ENCODE measurements at regions not wholly inside any gene's neighbourhood (a gene's known extent, or its start where the extent isn't known, plus 50 kb on each side); places are given as distances from the start of the nearest gene placed in this dataset.

DNA sequence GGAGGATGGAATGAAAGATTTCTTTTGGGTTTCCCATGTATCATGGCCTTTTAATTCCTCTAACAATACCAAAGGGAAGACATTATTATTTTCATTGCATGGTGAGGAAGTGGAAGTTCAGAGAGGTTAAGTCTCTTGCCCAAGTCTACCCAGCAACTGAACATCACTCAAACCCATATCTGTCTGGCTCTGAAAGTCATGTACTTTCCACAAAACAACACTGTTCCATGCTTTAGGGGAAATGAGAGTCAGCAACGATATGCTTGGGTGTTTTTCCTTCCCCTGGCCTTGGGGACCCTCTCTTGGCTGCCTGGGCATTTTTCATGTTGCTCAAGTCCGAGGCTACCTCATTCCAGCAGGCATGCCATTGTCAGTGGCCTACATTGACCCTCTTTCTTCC, 118.8 kb downstream of the ADTRP start:
- no peaks in the 10 kb centered on the region for H3K9me3 ChIP-seq (replicated peaks in 1 of 3)
- TF ChIP-seq POLR2A (IDR thresholded peaks at IDR 0.05): no peak
- TF ChIP-seq, protein P1, sequence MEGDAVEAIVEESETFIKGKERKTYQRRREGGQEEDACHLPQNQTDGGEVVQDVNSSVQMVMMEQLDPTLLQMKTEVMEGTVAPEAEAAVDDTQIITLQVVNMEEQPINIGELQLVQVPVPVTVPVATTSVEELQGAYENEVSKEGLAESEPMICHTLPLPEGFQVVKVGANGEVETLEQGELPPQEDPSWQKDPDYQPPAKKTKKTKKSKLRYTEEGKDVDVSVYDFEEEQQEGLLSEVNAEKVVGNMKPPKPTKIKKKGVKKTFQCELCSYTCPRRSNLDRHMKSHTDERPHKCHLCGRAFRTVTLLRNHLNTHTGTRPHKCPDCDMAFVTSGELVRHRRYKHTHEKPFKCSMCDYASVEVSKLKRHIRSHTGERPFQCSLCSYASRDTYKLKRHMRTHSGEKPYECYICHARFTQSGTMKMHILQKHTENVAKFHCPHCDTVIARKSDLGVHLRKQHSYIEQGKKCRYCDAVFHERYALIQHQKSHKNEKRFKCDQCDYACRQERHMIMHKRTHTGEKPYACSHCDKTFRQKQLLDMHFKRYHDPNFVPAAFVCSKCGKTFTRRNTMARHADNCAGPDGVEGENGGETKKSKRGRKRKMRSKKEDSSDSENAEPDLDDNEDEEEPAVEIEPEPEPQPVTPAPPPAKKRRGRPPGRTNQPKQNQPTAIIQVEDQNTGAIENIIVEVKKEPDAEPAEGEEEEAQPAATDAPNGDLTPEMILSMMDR (IDR thresholded peaks at IDR 0.05): no peak
- H3K36me3 ChIP-seq (replicated peaks in 1 of 2): no peaks in the 10 kb centered on the region
- no peak for DNase-seq
- H3K27me3 ChIP-seq: no peaks in the 10 kb centered on the region
- WGBS, 4 donors: 48 to 59% (median 52%) methylated on average over 2 of the region's 2 CpGs
- H3K4me3 ChIP-seq: no peak overlapping the region
- intact Hi-C loops (cut with DNase I): loop anchor here in 1 of 2 donors (5.0 kb wide), 1 partner anchor 573 kb away; no protein-coding TSS in a partner anchor
- H3K27ac ChIP-seq: no peak overlapping the region
- peaks cover 0 to 10% of the 10 kb centered on the region in 2 donors for H3K4me1 ChIP-seq (replicated peaks in 1 of 2)

DNA sequence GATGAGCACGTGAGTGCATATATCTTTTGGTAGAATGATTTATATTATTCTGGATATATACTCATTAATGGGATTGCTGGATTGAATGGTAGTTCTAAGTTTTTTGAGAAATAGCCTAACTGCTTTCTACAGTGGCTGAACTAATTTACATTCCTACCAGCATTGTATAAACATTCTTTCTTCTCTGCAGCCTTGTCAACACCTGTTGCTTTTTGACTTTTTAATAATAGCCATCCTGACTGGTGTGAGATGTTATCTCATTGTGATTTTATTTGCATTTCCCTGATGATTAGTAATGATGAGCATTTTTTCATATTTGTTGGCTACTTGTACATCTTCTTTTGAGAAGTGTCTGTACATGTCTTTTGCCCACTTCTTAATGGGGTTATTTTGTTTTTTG, 116.3 kb downstream of the ADTRP start:
- Histone ChIP-seq H3K36me3 (replicated peaks in 1 of 2) (no peaks in the 10 kb centered on the region), H3K4me1 (replicated peaks in 1 of 2) (no peaks in the 10 kb centered on the region), H3K27me3 (no peaks in the 10 kb centered on the region), H3K9me3 (replicated peaks in 1 of 3) (no peaks in the 10 kb centered on the region), H3K27ac (no peak overlapping the region), H3K4me3 (no peak overlapping the region)
- DNase-seq: no peak
- intact Hi-C loops (cut with DNase I): no loop called here
- TF ChIP-seq, protein P1 (IDR thresholded peaks at IDR 0.05): no peak
- no peak for TF ChIP-seq POLR2A (IDR thresholded peaks at IDR 0.05)
- WGBS, 4 donors: 68 to 80% (median 73%) methylated on average over 1 of the region's 1 CpG

DNA sequence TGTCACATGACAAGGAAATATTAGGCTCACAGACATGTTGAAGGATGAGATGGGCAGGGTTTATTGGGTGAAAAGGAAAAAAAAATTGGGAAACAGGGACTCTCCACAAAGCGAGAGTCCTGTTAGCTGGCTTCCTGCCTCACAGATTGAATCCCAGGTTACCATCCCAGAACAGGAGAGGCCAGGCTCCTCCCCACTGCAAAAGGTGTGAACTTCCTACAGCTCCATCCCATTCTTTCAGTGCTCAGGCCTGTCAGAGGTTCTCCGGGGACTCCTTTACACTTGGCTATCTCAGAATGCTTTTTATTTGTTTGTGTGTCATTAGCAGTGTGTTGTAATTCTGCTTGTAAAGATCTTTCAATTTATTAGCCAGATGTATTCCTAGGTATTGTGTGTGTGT, 115.1 kb downstream of the ADTRP start:
- no peaks in the 10 kb centered on the region for H3K4me1 ChIP-seq (replicated peaks in 1 of 2)
- no peak for TF ChIP-seq POLR2A (IDR thresholded peaks at IDR 0.05)
- TF ChIP-seq, protein P1 (IDR thresholded peaks at IDR 0.05): no peak
- no peak for DNase-seq
- no peaks in the 10 kb centered on the region for H3K36me3 ChIP-seq (replicated peaks in 1 of 2)
- intact Hi-C loops (cut with DNase I): no loop called here
- WGBS, 4 donors: 71 to 79% (median 77%) methylated on average over 2 of the region's 2 CpGs
- H3K9me3 ChIP-seq (replicated peaks in 1 of 3): no peaks in the 10 kb centered on the region
- H3K27ac ChIP-seq: no peak overlapping the region
- peaks cover 8% of the 10 kb centered on the region for H3K27me3 ChIP-seq
- no peak overlapping the region for H3K4me3 ChIP-seq

Small RNAs in the stretch of these regions (small RNA-seq; reads per million reads assigned to genes)
- 0 reads per million in 2 donors for gene RF00017

Measured in adrenal gland (tissue), 9 donors.